ENCODE measurements at regions not wholly inside any gene's neighbourhood (a gene's known extent, or its start where the extent isn't known, plus 50 kb on each side); places are given as distances from the start of the nearest gene placed in this dataset.

DNA sequence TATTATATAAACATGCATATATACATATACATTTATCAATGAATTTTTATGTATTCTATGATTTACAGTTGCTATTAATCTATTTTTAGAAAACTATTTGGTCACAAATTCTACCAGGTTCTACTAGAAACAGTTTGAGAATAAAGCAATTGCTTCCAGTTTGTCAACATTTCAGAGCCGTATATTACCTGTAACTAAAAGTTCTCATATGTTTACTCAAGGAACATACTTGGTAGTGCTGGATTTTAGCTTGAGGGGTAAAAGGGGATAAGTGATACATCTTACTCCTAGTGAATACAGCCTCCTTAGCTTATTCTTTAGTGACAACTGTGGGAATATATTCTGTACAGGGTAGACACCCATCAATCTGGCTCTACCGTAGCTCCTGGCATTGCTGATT lies 1590.5 kb upstream of the LRRTM3 start:
- no peak overlapping the region for H3K27ac ChIP-seq (ENCODE audit: extremely low read length, insufficient read depth, low read length)
- H3K4me2 ChIP-seq (ENCODE audit: low read depth, low read length) = no peak overlapping the region
- in situ Hi-C loops (cut with HindIII; ENCODE audit: extremely low pct_ligation_motif_present, low pct_unique_long_range_greater_than_20kb) (no loop called here), intact Hi-C loops (cut with micrococcal nuclease; ENCODE audit: unreplicated experiment) (no loop called here)
- H3K36me3 ChIP-seq (replicated peaks in 1 of 2; ENCODE audit: control insufficient read depth in 1 of 2, insufficient read depth in 2 of 2, low read length in 2 of 2) = no peaks in the 10 kb centered on the region
- BruUV-seq (replicated peaks) = no TSS peak
- no peaks in the 10 kb centered on the region for H3K9me3 ChIP-seq (ENCODE audit: low read length)
- CTCF ChIA-PET (ENCODE audit: low intra/inter-chr PET ratio, low total read pairs) = no interaction called here
- no peak overlapping the region for H2AFZ ChIP-seq (ENCODE audit: low read length)
- FAIRE-seq = no peak
- H3K79me2 ChIP-seq (ENCODE audit: insufficient read depth, low read length) = no peaks in the 10 kb centered on the region
- H4K20me1 ChIP-seq (ENCODE audit: insufficient read depth, low read length) = no peaks in the 10 kb centered on the region
- POLR2A ChIA-PET = no interaction called here
- H3K27me3 ChIP-seq (ENCODE audit: control insufficient read depth in 1 of 2, insufficient read depth in 2 of 2, low read length in 2 of 2) = no peaks in the 10 kb centered on the region; a peak in 1 of 5 replicates
- no peaks in the 10 kb centered on the region for H3K4me1 ChIP-seq (ENCODE audit: insufficient read depth, low read length)
- H3K9ac ChIP-seq (ENCODE audit: insufficient read depth, low read depth, low read length) = no peak overlapping the region
- ATAC-seq = no peak
- WGBS (ENCODE audit: low lambda C conversion rate) = 0% methylated on average over 2 of the region's 2 CpGs
- no peak for DNase-seq (ENCODE audit: low spot score)
- no peak overlapping the region for H3K4me3 ChIP-seq (replicated peaks in 1 of 3; ENCODE audit: insufficient read depth in 1 of 3, low read depth in 2 of 3, low read length in 3 of 3)
- TF ChIP-seq FIP1L1 (IDR thresholded peaks at IDR 0.05; ENCODE audit: borderline replicate concordance, insufficient read depth, low read depth, low read length) (no peak), NFKBIZ (CRISPR knock-in tag; IDR thresholded peaks at IDR 0.05) (no peak), ZFP36L1 (CRISPR knock-in tag; IDR thresholded peaks at IDR 0.05) (no peak), TEF (CRISPR knock-in tag; IDR thresholded peaks at IDR 0.05) (no peak), ZNF766 (CRISPR knock-in tag; IDR thresholded peaks at IDR 0.05; ENCODE audit: borderline replicate concordance) (no peak), ZNF781 (CRISPR knock-in tag; IDR thresholded peaks at IDR 0.05; ENCODE audit: borderline replicate concordance, not compliant biosample characterization) (no peak), BCL6 (CRISPR knock-in tag; IDR thresholded peaks at IDR 0.05) (no peak), MEF2D (CRISPR knock-in tag; IDR thresholded peaks at IDR 0.05) (no peak), REPIN1 (CRISPR knock-in tag; IDR thresholded peaks at IDR 0.05; ENCODE audit: borderline replicate concordance, low read depth) (no peak), PAWR (CRISPR knock-in tag; IDR thresholded peaks at IDR 0.05; ENCODE audit: borderline replicate concordance) (no peak), HMG20B (CRISPR knock-in tag; conservative IDR thresholded peaks at IDR 0.05) (no peak), DZIP1 (CRISPR knock-in tag; IDR thresholded peaks at IDR 0.05) (no peak), ZBTB44 (CRISPR knock-in tag; IDR thresholded peaks at IDR 0.05) (no peak), ZFY (CRISPR knock-in tag; IDR thresholded peaks at IDR 0.05) (no peak), SOX6 (IDR thresholded peaks at IDR 0.05) (no peak), SOX6 (CRISPR knock-in tag; IDR thresholded peaks at IDR 0.05) (no peak), PHF21A (CRISPR knock-in tag; IDR thresholded peaks at IDR 0.05) (no peak)
- TF ChIP-seq, protein P1, sequence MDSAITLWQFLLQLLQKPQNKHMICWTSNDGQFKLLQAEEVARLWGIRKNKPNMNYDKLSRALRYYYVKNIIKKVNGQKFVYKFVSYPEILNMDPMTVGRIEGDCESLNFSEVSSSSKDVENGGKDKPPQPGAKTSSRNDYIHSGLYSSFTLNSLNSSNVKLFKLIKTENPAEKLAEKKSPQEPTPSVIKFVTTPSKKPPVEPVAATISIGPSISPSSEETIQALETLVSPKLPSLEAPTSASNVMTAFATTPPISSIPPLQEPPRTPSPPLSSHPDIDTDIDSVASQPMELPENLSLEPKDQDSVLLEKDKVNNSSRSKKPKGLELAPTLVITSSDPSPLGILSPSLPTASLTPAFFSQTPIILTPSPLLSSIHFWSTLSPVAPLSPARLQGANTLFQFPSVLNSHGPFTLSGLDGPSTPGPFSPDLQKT (CRISPR knock-in tag; IDR thresholded peaks at IDR 0.05; ENCODE audit: borderline replicate concordance) = no peak
- TF ChIP-seq, protein P2, sequence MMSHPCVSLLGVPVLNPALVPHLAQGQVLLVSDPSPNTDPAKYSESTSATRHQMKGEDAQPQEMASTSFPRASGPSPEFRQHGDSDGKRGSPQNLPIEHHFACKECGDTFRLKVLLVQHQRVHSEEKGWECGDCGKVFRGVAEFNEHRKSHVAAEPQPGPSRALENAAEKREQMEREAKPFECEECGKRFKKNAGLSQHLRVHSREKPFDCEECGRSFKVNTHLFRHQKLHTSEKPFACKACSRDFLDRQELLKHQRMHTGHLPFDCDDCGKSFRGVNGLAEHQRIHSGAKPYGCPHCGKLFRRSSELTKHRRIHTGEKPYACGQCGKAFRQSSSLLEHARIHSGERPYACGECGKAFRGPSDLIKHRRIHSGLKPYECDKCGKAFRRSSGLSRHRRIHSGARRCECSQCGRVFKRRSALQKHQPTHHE (CRISPR knock-in tag; IDR thresholded peaks at IDR 0.05; ENCODE audit: borderline replicate concordance) = no peak

All from HepG2 (cell line).